ENCODE measurements at regions not wholly inside any gene's neighbourhood (a gene's known extent, or its start where the extent isn't known, plus 50 kb on each side); places are given as distances from the start of the nearest gene placed in this dataset.

DNA sequence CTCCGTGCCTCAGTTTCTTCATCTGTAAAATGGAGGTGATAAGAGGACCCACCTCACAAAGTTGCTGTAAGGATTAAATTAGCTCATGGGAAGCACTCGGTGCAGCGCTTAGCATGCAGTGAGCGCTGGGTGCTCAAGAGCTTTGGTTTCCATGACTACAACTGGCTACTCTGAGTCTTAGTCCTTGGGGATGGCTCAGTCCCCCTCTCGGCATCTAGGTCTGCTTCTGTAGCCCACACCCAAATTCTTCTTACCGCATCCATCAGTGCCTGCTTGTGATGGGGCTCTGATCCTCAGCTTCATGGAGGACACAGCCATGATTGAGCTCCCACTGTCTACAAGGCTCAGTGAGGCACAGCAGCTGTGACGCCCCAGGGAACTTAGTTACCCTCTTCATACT lies 159.0 kb downstream of the ACTL8 start:
- H3K27me3 ChIP-seq, result peaks cover 6% of the 10 kb centered on the region; the same call in 1 of the 2 replicates

DNA sequence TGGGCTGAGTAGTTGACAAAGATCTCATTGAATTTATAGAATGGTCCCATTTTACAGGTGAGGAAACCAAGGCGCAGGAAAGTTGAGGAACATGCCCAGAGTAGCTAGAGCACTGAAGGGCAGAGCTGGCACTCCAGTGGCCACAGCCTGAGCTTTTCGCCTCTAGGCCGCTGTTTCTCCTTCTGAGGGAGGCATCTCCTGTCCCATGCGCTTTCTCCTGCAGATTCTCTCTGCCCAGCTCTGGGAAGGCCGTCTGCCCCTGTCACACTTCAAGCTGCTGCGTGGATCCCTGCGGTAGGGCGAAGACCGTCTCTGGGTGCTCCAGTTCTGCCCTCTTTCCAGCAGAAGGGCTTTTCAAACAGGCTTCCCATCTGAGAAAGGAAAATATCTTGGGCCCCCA lies 159.9 kb downstream of the ACTL8 start:
- Histone ChIP-seq H3K36me3 (no peaks in the 10 kb centered on the region), H3K27me3 (peaks cover 6% of the 10 kb centered on the region; the same call in 1 of the 2 replicates), H3K9me3 (replicated peaks) (no peaks in the 10 kb centered on the region), H3K4me3 (no peak overlapping the region), H3K4me1 (no peaks in the 10 kb centered on the region), H3K27ac (no peak overlapping the region)
- no peak for DNase-seq

More for the DNA sequence above, 159.0 kb downstream of the ACTL8 start:
- no peaks in the 10 kb centered on the region for H3K36me3 ChIP-seq
- no peak overlapping the region for H3K27ac ChIP-seq
- H3K4me3 ChIP-seq, result no peak overlapping the region
- no peaks in the 10 kb centered on the region for H3K4me1 ChIP-seq
- no peak for DNase-seq
- no peaks in the 10 kb centered on the region for H3K9me3 ChIP-seq (replicated peaks)

GRCh38 chr1:17915511-17916197 lies 160.5 kb downstream of the ACTL8 start:
- peaks cover 6% of the 10 kb centered on the region; the same call in 1 of the 2 replicates for H3K27me3 ChIP-seq
- no peaks in the 10 kb centered on the region for H3K4me1 ChIP-seq
- no peak for DNase-seq
- H3K9me3 ChIP-seq (replicated peaks), result no peaks in the 10 kb centered on the region
- H3K36me3 ChIP-seq, result no peaks in the 10 kb centered on the region
- no peak overlapping the region for H3K27ac ChIP-seq
- no peak overlapping the region for H3K4me3 ChIP-seq

DNA sequence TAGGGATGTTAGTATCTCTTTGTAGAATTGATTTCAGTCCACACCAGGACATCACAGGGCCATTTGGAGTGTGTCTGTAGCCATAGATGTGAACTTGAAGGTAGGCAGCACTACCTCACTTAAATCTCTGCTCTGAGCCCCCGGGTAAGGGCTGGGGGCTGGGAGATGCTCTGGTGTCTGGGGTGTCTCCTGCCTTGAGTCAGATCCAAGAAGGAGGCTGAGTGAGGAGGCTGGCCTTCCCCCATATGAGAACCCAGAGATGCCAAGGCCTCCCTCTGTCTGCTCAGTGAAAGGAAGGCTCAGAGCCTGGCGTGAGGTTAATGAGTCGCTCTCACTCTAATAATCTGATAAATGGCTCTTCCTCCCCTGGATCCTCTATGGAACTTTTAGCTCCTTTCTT lies 161.6 kb downstream of the ACTL8 start:
- Histone ChIP-seq H3K4me1 (no peaks in the 10 kb centered on the region), H3K27ac (no peak overlapping the region), H3K36me3 (no peaks in the 10 kb centered on the region), H3K27me3 (peaks cover 3% of the 10 kb centered on the region; the same call in 1 of the 2 replicates), H3K4me3 (no peak overlapping the region), H3K9me3 (replicated peaks) (no peaks in the 10 kb centered on the region)
- no peak for DNase-seq

GRCh38 chr1:17919525-17920439 lies 164.6 kb downstream of the ACTL8 start:
- DNase-seq, result peak; percentile 43 to 67
- H3K4me1 ChIP-seq, result no peaks in the 10 kb centered on the region
- no peaks in the 10 kb centered on the region for H3K36me3 ChIP-seq
- H3K27me3 ChIP-seq, result no peaks in the 10 kb centered on the region
- no peaks in the 10 kb centered on the region for H3K9me3 ChIP-seq (replicated peaks)
- H3K27ac ChIP-seq, result no peak overlapping the region
- H3K4me3 ChIP-seq, result no peak overlapping the region

DNA sequence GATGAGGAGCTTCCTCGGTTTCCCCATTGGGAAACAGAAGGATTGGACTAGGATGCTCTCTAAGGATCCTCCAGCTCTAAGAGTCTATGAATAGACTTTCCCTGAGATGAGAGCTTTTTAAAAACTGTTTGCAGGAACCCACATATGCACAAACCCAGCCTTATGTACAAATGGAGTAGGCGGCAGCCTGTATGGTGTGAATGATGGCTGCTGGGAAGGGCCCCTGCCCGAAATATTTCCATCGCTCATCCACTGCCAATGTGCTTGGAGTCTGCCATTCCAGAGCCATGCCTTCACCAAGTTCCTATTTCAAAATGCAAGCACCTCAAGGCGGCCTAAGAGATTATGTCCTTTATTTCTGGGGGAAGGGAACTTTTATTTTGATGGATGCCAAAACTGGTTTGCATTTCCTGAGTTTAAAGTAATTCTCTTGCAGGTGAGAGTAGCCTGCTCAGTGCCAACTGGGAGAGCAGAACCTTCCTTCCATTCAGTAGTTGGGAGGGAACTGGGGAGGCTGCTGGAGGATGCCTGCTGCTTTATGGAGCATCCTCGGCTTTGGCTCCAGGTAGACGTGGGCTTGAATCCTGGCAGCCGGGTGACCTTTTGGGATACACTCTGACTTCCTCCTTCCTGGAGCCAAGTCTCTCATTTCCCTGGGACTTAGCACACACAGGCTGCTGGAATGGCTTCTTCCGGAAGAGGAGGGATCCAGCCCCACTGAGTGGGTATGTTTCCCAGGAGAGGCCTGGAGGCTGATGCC lies 165.9 kb downstream of the ACTL8 start:
- H3K4me3 ChIP-seq, result no peak overlapping the region

DNA sequence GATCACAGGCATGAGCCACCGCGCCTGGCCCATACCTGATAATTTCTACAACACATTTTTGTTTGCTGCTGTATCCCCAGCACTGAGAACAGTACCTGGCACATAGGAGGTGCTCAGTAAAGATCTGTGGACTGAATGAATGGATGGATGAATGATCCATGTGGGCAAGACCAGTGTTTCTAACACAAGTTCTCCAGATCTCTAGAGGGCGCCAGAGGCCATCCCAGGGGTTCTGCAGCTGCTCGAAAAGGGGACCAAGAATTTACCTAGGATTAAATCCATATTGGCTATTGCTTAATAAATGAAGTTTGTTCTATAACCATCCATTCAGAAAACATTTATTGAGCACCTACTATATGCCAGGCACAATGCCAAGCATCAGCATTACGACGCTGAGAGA lies 167.7 kb downstream of the ACTL8 start:
- H3K4me3 ChIP-seq, result no peak overlapping the region

More for the DNA sequence above, 165.9 kb downstream of the ACTL8 start:
- Histone ChIP-seq H3K36me3 (no peaks in the 10 kb centered on the region), H3K9me3 (replicated peaks) (no peaks in the 10 kb centered on the region), H3K4me1 (no peaks in the 10 kb centered on the region), H3K27ac (no peak overlapping the region), H3K27me3 (no peaks in the 10 kb centered on the region)
- DNase-seq, result no peak

GRCh38 chr1:17923666-17924065 lies 168.5 kb downstream of the ACTL8 start:
- no peak for DNase-seq
- no peaks in the 10 kb centered on the region for H3K4me1 ChIP-seq
- no peaks in the 10 kb centered on the region for H3K36me3 ChIP-seq
- no peaks in the 10 kb centered on the region for H3K27me3 ChIP-seq
- no peak overlapping the region for H3K27ac ChIP-seq
- H3K9me3 ChIP-seq (replicated peaks), result no peaks in the 10 kb centered on the region
- no peak overlapping the region for H3K4me3 ChIP-seq

More for the DNA sequence above, 167.7 kb downstream of the ACTL8 start:
- H3K4me1 ChIP-seq, result no peaks in the 10 kb centered on the region
- H3K27ac ChIP-seq, result no peak overlapping the region
- H3K27me3 ChIP-seq, result no peaks in the 10 kb centered on the region
- DNase-seq, result peak; percentile 41 to 60
- H3K9me3 ChIP-seq (replicated peaks), result no peaks in the 10 kb centered on the region
- no peaks in the 10 kb centered on the region for H3K36me3 ChIP-seq

- H3K36me3 ChIP-seq, result no peaks in the 10 kb centered on the region
- DNase-seq, result no peak
- no peak overlapping the region for H3K4me3 ChIP-seq
- no peaks in the 10 kb centered on the region for H3K9me3 ChIP-seq (replicated peaks)
- no peaks in the 10 kb centered on the region for H3K27me3 ChIP-seq
- no peak overlapping the region for H3K27ac ChIP-seq
- H3K4me1 ChIP-seq, result no peaks in the 10 kb centered on the region
Measured at GRCh38 chr1:17924578-17924977, 169.4 kb downstream of the ACTL8 start.

GRCh38 chr1:17925290-17926237 lies 170.4 kb downstream of the ACTL8 start:
- Histone ChIP-seq H3K27ac (no peak overlapping the region), H3K27me3 (no peaks in the 10 kb centered on the region), H3K4me1 (no peaks in the 10 kb centered on the region), H3K9me3 (replicated peaks) (no peaks in the 10 kb centered on the region), H3K4me3 (no peak overlapping the region), H3K36me3 (no peaks in the 10 kb centered on the region)
- DNase-seq, result no peak

GRCh38 chr1:17926906-17927305 lies 171.8 kb downstream of the ACTL8 start:
- H3K4me3 ChIP-seq, result no peak overlapping the region
- no peak overlapping the region for H3K27ac ChIP-seq
- DNase-seq, result no peak

GRCh38 chr1:17927952-17928351 lies 172.8 kb downstream of the ACTL8 start:
- Histone ChIP-seq H3K9me3 (replicated peaks) (no peaks in the 10 kb centered on the region), H3K4me3 (no peak overlapping the region), H3K27ac (no peak overlapping the region), H3K4me1 (no peaks in the 10 kb centered on the region), H3K36me3 (no peaks in the 10 kb centered on the region), H3K27me3 (peaks cover 4% of the 10 kb centered on the region; the same call in 1 of the 2 replicates)
- no peak for DNase-seq

More at GRCh38 chr1:17926906-17927305, 171.8 kb downstream of the ACTL8 start:
- Histone ChIP-seq H3K36me3 (no peaks in the 10 kb centered on the region), H3K27me3 (no peaks in the 10 kb centered on the region; the same call in 1 of the 2 replicates), H3K9me3 (replicated peaks) (no peaks in the 10 kb centered on the region), H3K4me1 (no peaks in the 10 kb centered on the region)

- Histone ChIP-seq H3K4me3 (no peak overlapping the region), H3K4me1 (no peaks in the 10 kb centered on the region), H3K27ac (no peak overlapping the region), H3K36me3 (no peaks in the 10 kb centered on the region), H3K9me3 (replicated peaks) (no peaks in the 10 kb centered on the region), H3K27me3 (peaks cover 4% of the 10 kb centered on the region; the same call in 1 of the 2 replicates)
- DNase-seq, result no peak
Measured at GRCh38 chr1:17929224-17929623, 174.1 kb downstream of the ACTL8 start.

- Histone ChIP-seq H3K27ac (no peak overlapping the region), H3K4me1 (no peaks in the 10 kb centered on the region), H3K27me3 (peaks cover 4% of the 10 kb centered on the region; the same call in 1 of the 2 replicates), H3K4me3 (no peak overlapping the region), H3K9me3 (replicated peaks) (no peaks in the 10 kb centered on the region), H3K36me3 (no peaks in the 10 kb centered on the region)
- no peak for DNase-seq
Measured at GRCh38 chr1:17930635-17931034, 175.5 kb downstream of the ACTL8 start.

All from SJCRH30 (cell line).